GM12891 (cell line): ENCODE measurements at regions not wholly inside any gene's neighbourhood (a gene's known extent, or its start where the extent isn't known, plus 50 kb on each side); places are given as distances from the start of the nearest gene placed in this dataset.

ENCODE experiments used
- POLR2A ChIP-seq: IDR thresholded peaks from 2 replicates; pipeline ENCODE4 v1.6.1; 2011; ENCODE audit warnings: low read depth, low read length, control low read depth
- POLR2AphosphoS5 ChIP-seq: IDR thresholded peaks from 2 replicates; pipeline ENCODE4 v1.6.1; 2011; ENCODE audit warnings: low read depth, low read length, control low read depth

DNA sequence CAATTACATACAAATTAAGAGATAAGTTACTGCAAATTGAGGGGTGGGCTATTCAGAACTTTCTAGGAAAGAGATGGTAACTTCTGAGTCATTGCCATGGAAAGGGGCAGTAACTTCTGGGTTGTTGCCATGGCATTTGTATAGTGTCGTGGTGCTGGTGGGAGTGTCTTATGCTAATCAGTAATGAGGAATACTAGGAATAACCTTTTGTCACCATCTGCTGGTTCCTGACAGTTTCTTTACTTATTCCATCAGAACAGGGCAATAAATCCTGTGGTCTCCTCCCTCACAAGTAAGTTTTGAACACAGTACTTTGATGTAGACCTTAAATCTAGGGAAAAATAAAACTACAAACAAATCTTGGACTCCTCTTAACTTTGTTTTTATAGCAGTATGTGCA is 435.4 kb downstream of the BCL11A start:
- TF ChIP-seq POLR2AphosphoS5 (no peak), POLR2A (no peak)
